ENCODE measurements at regions not wholly inside any gene's neighbourhood (a gene's known extent, or its start where the extent isn't known, plus 50 kb on each side); places are given as distances from the start of the nearest gene placed in this dataset.

- DNase-seq: no peak
Measured at GRCh38 chr5:89044674-89045200, 161.8 kb upstream of the MEF2C start.

GRCh38 chr5:89043676-89044075, 160.7 kb upstream of the MEF2C start:
- no peak for DNase-seq

DNA sequence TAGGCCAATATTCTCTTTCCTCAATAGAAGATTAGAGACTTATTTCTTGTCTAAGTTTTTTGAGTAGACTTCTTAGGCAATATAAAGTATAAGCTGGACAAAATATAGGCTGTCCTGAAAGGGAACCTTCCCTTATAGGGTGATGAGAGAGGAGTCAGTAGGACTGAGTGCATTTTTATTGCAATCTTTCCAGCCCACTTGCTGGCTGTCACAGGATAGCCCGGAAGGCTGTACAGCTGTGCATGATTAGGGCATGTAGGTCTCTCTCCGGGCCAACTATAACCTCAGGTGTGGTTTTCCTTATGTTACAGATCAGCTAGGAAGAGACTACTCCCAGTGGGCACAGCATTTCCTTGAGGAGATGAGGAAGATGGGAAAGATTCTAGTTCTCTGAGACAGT, 159.8 kb upstream of the MEF2C start:
- DNase-seq: no peak

GRCh38 chr5:89041976-89042375, 159.0 kb upstream of the MEF2C start:
- DNase-seq: no peak

- DNase-seq: no peak
Measured at GRCh38 chr5:89041249-89041779, 158.3 kb upstream of the MEF2C start.

GRCh38 chr5:89036704-89037489, 153.9 kb upstream of the MEF2C start:
- no peak for DNase-seq

- no peak for DNase-seq
Measured at GRCh38 chr5:89036166-89036565, 153.2 kb upstream of the MEF2C start.

- no peak for DNase-seq
Measured at GRCh38 chr5:89034588-89034987, 151.6 kb upstream of the MEF2C start.

GRCh38 chr5:89030798-89031197, 147.8 kb upstream of the MEF2C start:
- DNase-seq: no peak

DNA sequence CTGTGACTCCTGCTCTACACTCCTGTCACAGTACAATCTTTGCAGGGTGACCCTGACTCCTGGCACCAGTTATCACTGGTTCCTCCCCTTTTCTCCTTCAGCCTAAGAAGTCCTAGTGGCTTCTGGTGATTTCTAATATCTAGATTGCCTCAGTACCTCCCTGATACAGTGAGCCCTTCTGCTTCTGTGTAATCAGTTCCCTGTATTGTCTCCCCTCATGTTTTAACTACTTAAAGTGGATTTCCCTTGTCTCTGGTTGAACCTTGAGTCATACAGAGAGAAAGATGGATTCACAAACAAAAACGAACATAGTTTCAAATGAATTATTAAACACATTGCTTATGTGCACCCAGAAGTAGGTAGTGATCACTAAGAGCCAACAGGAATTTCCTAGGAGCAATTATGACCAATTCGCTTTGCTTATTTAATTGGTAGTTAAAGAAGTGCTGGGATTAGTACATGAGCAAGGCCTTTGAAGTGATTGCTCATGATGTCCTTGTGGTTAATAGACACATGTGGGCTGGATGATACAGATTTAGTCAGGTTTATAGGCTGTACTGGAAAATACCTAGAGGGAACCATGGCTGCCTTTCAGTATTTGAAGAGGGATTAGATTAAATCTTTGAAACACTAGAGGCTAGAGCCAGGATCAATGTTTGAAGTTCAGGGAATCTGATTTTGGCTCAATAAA, 145.8 kb upstream of the MEF2C start:
- DNase-seq: no peak

GRCh38 chr5:89024045-89024444, 141.1 kb upstream of the MEF2C start:
- DNase-seq: no peak

GRCh38 chr5:89020926-89021610, 138.1 kb upstream of the MEF2C start:
- no peak for DNase-seq

DNA sequence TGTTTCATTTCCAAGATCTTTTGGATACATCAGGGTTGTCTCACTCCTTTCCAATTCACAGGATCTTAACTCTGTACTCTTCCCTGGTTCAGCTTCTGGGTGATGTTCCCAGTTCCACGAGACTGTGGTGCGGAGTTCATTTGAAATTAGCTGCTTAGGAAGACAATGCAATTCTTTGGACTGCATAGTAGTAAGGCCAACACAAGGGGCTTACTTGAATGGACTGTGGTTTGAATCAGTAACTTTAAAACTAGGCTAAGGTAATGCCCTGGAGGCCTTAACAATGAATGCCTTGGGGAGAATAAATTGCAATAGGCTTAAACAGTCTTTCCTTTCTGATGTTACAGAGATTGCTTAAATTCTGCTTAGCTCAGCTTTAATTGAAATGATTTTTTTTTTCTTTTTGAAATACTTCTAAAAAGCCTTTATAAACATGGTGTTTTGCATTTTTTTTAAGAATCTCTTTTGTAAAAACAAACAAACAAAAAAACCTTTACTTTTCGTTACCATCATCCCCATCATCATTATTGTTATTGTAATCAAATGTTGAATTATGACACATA, 133.8 kb upstream of the MEF2C start:
- DNase-seq: no peak

GRCh38 chr5:89015409-89015808, 132.4 kb upstream of the MEF2C start:
- no peak for DNase-seq

DNA sequence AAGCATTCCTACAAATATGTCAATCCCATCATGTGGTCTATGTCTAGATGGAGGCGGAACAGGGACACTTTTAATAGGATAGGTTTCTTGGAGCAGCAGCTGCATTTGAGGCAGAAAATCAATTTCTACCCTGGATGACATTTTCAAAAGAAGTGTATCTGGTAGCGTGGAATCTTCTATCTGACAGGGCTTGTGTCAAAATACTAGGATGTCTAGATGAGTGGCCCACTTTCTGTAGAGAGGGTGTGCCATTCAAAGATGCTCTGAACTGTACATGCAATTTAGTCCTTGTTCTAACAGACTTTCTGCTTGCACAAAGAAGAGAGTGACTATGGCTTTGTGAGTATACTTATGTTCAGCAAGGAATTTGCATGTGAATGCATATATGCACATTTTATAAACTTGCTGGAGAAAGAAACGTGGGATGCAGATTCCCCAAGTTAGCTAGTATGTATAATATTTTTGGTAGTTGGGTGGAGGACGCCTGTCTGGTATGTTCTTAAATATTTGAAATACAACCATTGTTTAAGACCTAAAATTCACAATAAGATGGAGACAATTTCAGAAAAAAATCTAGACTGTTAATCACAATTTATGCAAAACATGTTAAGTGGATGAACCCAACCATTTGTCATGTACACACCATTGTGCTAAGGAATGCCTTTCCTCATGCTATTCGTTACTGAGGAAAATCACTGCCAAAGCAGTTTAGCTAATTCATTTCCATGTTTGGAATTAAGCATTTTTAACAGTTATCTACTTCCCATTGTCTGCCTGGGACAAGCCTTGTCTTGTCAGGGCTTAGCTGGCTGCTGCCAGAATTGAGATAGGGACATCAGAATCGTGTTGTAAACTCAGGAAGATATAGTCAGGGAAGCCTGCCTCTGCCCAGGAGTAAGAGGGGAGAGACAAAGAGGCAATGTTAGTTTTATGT, 129.1 kb upstream of the MEF2C start:
- DNase-seq: no peak

- no peak for DNase-seq
Measured at GRCh38 chr5:89010512-89010911, 127.5 kb upstream of the MEF2C start.

DNA sequence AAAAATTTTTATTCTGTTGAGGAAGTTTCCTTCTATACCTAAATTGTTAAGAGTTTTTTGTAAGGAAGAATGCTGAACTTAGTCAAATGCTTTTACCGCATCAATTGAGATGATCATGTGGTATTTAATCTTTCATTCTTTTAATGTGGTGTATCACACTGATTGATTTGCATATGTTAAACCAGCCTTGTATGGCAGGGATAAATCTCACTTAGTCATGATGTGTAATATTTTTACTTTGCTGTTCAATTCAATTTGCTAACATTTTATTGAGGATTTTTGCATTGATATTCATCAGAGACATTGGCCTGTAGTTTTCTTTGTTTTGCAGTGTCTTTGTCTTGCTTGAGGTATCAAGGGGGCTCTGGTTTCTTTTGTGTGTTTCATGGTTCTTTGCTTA, 125.3 kb upstream of the MEF2C start:
- DNase-seq: no peak

- DNase-seq: no peak
Measured at GRCh38 chr5:89005990-89006389, 123.0 kb upstream of the MEF2C start.

- DNase-seq: no peak
Measured at GRCh38 chr5:89004379-89004778, 121.4 kb upstream of the MEF2C start.

GRCh38 chr5:89003563-89004036, 120.6 kb upstream of the MEF2C start:
- no peak for DNase-seq

- no peak for DNase-seq
Measured at GRCh38 chr5:88999853-89000252, 116.9 kb upstream of the MEF2C start.

- no peak for DNase-seq
Measured at GRCh38 chr5:88997937-88998336, 115.0 kb upstream of the MEF2C start.
